C1 segment of cervical spinal cord (tissue), 14 donors: ENCODE measurements at regions not wholly inside any gene's neighbourhood (a gene's known extent, or its start where the extent isn't known, plus 50 kb on each side); places are given as distances from the start of the nearest gene placed in this dataset.

Source experiments
- DNase-seq, 14 donors: peaks; one replicate each; lab custom pipeline; 2025; lab: John Stamatoyannopoulos, UW

GRCh38 chr5:18032744-18033143, 398.5 kb downstream of the TAF11L14 start:
- no peak for DNase-seq

- no peak for DNase-seq
Measured at GRCh38 chr5:18036531-18036930, 402.3 kb downstream of the TAF11L14 start.

GRCh38 chr5:18037718-18038117, 403.5 kb downstream of the TAF11L14 start:
- DNase-seq = no peak

GRCh38 chr5:18043344-18043743, 409.1 kb downstream of the TAF11L14 start:
- no peak for DNase-seq

- no peak for DNase-seq
Measured at GRCh38 chr5:18048449-18048848, 414.2 kb downstream of the TAF11L14 start.

GRCh38 chr5:18050345-18050744, 416.1 kb downstream of the TAF11L14 start:
- DNase-seq = no peak

GRCh38 chr5:18050776-18051175, 416.5 kb downstream of the TAF11L14 start:
- DNase-seq = no peak

GRCh38 chr5:18051953-18052352, 417.7 kb downstream of the TAF11L14 start:
- DNase-seq = no peak

- no peak for DNase-seq
Measured at GRCh38 chr5:18052569-18052968, 418.3 kb downstream of the TAF11L14 start.

- no peak for DNase-seq
Measured at GRCh38 chr5:18057725-18058124, 423.5 kb downstream of the TAF11L14 start.

- DNase-seq = no peak
Measured at GRCh38 chr5:18067615-18068014, 433.4 kb downstream of the TAF11L14 start.

- no peak for DNase-seq
Measured at GRCh38 chr5:18068826-18069225, 434.6 kb downstream of the TAF11L14 start.

- DNase-seq = no peak
Measured at GRCh38 chr5:18069790-18070189, 435.5 kb downstream of the TAF11L14 start.

- DNase-seq = no peak
Measured at GRCh38 chr5:18072600-18072999, 438.3 kb downstream of the TAF11L14 start.

- no peak for DNase-seq
Measured at GRCh38 chr5:18074961-18075360, 440.7 kb downstream of the TAF11L14 start.

- no peak for DNase-seq
Measured at GRCh38 chr5:18078157-18078556, 443.9 kb downstream of the TAF11L14 start.

- no peak for DNase-seq
Measured at GRCh38 chr5:18079831-18080230, 445.6 kb downstream of the TAF11L14 start.

- DNase-seq = no peak
Measured at GRCh38 chr5:18088020-18088579, 453.8 kb downstream of the TAF11L14 start.

- DNase-seq = no peak
Measured at GRCh38 chr5:18090177-18090576, 455.9 kb downstream of the TAF11L14 start.

GRCh38 chr5:18091142-18091541, 456.9 kb downstream of the TAF11L14 start:
- DNase-seq = no peak

GRCh38 chr5:18091758-18092157, 457.5 kb downstream of the TAF11L14 start:
- DNase-seq = no peak

- no peak for DNase-seq
Measured at GRCh38 chr5:18095061-18095460, 460.8 kb downstream of the TAF11L14 start.

GRCh38 chr5:18097817-18098216, 463.6 kb downstream of the TAF11L14 start:
- DNase-seq = no peak

GRCh38 chr5:18098691-18099090, 464.4 kb downstream of the TAF11L14 start:
- no peak for DNase-seq
